GM06990 (cell line): ENCODE measurements at regions not wholly inside any gene's neighbourhood (a gene's known extent, or its start where the extent isn't known, plus 50 kb on each side); places are given as distances from the start of the nearest gene placed in this dataset.

ENCODE experiments used
- DNase-seq: peaks from one replicate; pipeline ENCODE4 v3.0.0-alpha.2; 2011; ENCODE audit not compliant: insufficient read length; ENCODE audit errors: extremely low read depth
- H3K27me3 ChIP-seq: replicated peaks from 2 replicates; pipeline ENCODE4 v1.6.0; 2011; ENCODE audit warnings: low read length; ENCODE audit not compliant: control insufficient read depth, insufficient read depth
- H3K36me3 ChIP-seq: 2 replicates; pipeline ENCODE4 v1.5.1; 2011; ENCODE audit warnings: low read length; ENCODE audit not compliant: control insufficient read depth, insufficient read depth
- H3K4me3 ChIP-seq: replicated peaks from 2 replicates; pipeline ENCODE4 v1.5.1; 2011; ENCODE audit warnings: low read depth, mild to moderate bottlenecking, control low read depth, low read length
- TF ChIP-seq, protein P1 (sequence below): IDR thresholded peaks from 2 replicates; pipeline ENCODE4 v1.5.1; 2011; ENCODE audit warnings: low read length, control low read depth, mild to moderate bottlenecking, inconsistent platforms; ENCODE audit not compliant: insufficient read depth, poor library complexity, severe bottlenecking

DNA sequence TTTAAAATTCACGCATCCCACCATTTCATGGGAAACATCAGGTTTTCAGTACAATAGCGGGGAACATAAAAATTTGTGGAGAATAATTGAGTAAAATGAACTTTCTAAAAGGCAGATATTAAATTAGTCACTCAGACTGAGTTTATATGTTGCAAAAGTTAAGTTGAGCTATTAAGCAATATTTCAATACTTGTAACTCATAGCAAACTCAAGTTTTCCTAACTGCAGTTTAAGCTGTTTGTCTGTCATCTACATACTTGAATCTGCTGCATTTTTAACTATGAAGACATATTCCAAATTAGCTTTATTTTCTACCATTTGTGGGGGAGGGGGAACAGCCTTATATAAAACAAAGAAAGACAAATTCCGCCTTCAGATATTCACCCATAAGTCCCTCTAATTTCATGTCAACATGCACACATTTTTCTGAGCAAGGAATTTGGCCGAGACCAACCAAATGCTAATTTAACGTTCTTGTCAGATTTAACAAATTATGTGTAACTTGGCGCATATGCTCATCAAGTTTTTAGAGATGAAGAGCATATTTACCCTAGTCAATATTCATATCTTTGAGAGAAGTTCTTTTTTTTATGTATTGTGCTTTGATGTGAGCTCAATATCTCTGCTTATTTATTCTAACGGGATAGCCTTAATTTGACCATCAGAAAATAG, 462.9 kb downstream of the TXNL1 start:
- Histone ChIP-seq H3K4me3 (no peak overlapping the region), H3K27me3 (no peaks in the 10 kb centered on the region), H3K36me3 (no peaks in the 10 kb centered on the region)
- no peak for DNase-seq
- TF ChIP-seq, protein P1, sequence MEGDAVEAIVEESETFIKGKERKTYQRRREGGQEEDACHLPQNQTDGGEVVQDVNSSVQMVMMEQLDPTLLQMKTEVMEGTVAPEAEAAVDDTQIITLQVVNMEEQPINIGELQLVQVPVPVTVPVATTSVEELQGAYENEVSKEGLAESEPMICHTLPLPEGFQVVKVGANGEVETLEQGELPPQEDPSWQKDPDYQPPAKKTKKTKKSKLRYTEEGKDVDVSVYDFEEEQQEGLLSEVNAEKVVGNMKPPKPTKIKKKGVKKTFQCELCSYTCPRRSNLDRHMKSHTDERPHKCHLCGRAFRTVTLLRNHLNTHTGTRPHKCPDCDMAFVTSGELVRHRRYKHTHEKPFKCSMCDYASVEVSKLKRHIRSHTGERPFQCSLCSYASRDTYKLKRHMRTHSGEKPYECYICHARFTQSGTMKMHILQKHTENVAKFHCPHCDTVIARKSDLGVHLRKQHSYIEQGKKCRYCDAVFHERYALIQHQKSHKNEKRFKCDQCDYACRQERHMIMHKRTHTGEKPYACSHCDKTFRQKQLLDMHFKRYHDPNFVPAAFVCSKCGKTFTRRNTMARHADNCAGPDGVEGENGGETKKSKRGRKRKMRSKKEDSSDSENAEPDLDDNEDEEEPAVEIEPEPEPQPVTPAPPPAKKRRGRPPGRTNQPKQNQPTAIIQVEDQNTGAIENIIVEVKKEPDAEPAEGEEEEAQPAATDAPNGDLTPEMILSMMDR = no peak

DNA sequence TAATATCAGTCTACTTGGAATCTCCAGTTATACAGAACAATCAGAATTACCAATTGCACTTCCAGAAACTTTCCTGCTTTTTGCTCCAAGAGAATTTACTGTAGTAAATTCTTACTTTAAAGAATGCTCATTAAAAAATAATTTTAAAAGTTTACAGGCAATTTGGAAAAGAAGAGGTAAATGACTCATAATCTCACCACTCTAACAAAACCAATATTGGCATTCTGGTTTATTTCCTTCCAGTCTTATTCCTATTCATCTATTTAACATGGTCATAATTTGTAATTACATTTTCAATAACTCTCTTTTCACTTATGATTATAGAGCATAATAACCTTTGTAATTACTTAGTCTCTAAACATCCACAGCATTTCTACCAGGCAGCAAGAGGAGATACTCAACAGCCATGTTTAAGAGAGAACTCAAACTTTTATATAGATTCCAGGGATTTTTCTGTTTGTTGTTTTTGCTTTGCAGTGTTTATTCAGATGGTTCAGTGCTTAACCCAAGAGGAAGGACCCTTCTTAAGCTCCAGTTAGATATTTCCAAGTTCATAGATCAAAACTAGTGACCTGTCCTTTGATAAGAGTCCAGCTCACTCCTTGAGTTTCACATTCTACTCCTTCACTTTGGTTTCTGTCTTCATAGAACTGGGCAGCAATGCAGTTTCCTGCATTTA, 464.7 kb downstream of the TXNL1 start:
- H3K27me3 ChIP-seq = no peaks in the 10 kb centered on the region
- H3K36me3 ChIP-seq = no peaks in the 10 kb centered on the region
- no peak overlapping the region for H3K4me3 ChIP-seq
- DNase-seq = no peak
- TF ChIP-seq, protein P1 = no peak

DNA sequence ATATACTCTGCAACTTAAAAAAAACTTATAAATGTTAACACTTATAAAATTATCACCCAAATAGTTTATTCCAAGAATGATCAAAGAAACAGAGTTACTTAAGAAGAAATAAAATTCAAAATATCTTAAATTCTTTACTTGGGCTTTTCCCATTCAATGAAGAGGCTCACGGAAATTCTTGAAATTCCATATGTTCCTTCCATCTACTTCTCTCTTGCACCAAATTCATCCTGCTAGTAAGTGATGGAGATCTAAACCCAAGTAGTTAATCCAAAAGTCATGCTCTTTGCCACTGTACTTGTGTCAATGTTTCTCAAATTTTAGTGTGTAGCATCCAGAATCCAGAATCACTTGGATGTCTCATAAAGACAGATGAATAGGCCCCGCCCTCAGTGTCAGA, 465.9 kb downstream of the TXNL1 start:
- DNase-seq = no peak
- Histone ChIP-seq H3K27me3 (no peaks in the 10 kb centered on the region), H3K36me3 (no peaks in the 10 kb centered on the region), H3K4me3 (no peak overlapping the region)
- TF ChIP-seq, protein P1 = no peak

DNA sequence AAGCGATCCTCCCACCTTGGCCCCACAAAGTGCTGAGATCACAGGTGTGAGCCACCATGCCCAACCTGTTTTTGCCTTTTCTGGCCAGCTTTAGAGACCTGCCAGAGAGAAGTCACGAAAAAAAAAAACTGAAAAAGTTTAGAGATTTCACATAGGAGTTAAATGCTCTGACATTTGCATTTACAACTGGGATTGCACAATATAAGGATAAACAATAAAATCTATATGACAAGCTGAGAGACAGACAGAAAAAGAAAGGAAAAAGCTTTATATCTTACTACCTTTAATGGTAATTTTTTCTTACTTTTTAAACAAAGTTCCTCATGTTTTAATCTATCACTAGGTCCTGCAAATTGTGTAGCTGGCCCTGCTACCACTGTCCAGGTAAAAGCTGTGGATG, 466.5 kb downstream of the TXNL1 start:
- no peak for DNase-seq
- no peak overlapping the region for H3K4me3 ChIP-seq
- TF ChIP-seq, protein P1 = no peak
- no peaks in the 10 kb centered on the region for H3K27me3 ChIP-seq
- no peaks in the 10 kb centered on the region for H3K36me3 ChIP-seq

DNA sequence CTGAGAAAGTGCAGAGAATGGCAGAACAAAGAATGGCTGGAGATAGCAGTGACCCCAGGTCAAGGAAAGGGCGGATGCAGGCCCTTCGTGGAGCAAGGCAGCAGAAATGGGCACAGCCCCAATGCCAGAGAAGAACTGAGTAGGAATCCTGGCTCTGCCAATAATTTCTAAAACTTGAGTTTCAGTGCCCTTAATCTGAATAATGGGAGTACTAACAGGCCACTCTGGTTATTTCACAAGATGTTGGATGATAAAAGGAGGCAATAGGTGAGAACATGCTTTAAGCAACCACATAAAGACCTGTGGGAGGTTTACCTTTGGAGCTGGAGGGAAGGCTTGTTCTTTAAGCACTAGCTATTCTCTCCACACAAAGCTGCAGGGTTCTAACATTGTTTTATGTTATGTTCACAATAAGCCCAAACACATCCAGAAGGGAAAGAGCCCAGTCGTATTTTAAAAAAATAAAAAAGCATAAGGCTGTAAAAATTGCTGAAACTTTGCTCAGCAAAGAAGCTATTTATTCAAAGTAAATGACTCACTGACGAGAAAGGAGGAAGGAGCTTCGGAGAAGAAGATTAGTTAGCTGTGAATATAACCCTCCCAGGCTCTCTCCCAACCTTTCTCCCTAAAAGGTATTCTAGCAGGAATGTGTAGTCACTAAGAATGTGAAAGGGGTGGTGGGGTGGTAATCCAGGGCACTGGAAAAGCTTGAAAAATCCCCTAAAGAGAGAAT, 470.2 kb downstream of the TXNL1 start:
- TF ChIP-seq, protein P1 = no peak
- DNase-seq = no peak
- H3K36me3 ChIP-seq = no peaks in the 10 kb centered on the region
- H3K27me3 ChIP-seq = no peaks in the 10 kb centered on the region
- no peak overlapping the region for H3K4me3 ChIP-seq
